ENCODE measurements at regions not wholly inside any gene's neighbourhood (a gene's known extent, or its start where the extent isn't known, plus 50 kb on each side); places are given as distances from the start of the nearest gene placed in this dataset.

GRCh38 chr13:97160421-97160820 is 61.7 kb upstream of the MBNL2 start:
- DNase-seq, result no peak
- Histone ChIP-seq H3K27ac (ENCODE audit: low read length) (no peak overlapping the region), H3K4me3 (ENCODE audit: low read length) (no peak overlapping the region), H3K4me1 (ENCODE audit: control insufficient read depth, insufficient read depth, low read length) (no peaks in the 10 kb centered on the region), H3K9me3 (ENCODE audit: control insufficient read depth, low read depth, low read length) (no peaks in the 10 kb centered on the region), H3K27me3 (ENCODE audit: control insufficient read depth, insufficient read depth, low read length) (no peaks in the 10 kb centered on the region), H3K36me3 (ENCODE audit: control insufficient read depth, insufficient read depth, low read length) (no peaks in the 10 kb centered on the region)
- WGBS (ENCODE audit: insufficient coverage, low lambda C conversion rate), result 100% methylated on average over 1 of the region's 2 CpGs

GRCh38 chr13:97161582-97162231 is 60.4 kb upstream of the MBNL2 start:
- Histone ChIP-seq H3K27ac (ENCODE audit: low read length) (no peak overlapping the region), H3K9me3 (ENCODE audit: control insufficient read depth, low read depth, low read length) (no peaks in the 10 kb centered on the region), H3K4me3 (ENCODE audit: low read length) (no peak overlapping the region), H3K36me3 (ENCODE audit: control insufficient read depth, insufficient read depth, low read length) (no peaks in the 10 kb centered on the region), H3K4me1 (ENCODE audit: control insufficient read depth, insufficient read depth, low read length) (no peaks in the 10 kb centered on the region), H3K27me3 (ENCODE audit: control insufficient read depth, insufficient read depth, low read length) (no peaks in the 10 kb centered on the region)
- DNase-seq, result no peak
- no CpG with 5 or more reads among the region's 5 CpGs for WGBS (ENCODE audit: insufficient coverage, low lambda C conversion rate)

GRCh38 chr13:97165502-97166425 is 56.4 kb upstream of the MBNL2 start:
- H3K9me3 ChIP-seq (ENCODE audit: control insufficient read depth, low read depth, low read length), result no peaks in the 10 kb centered on the region
- no peak overlapping the region for H3K4me3 ChIP-seq (ENCODE audit: low read length)
- H3K36me3 ChIP-seq (ENCODE audit: control insufficient read depth, insufficient read depth, low read length), result no peaks in the 10 kb centered on the region
- H3K27ac ChIP-seq (ENCODE audit: low read length), result no peak overlapping the region
- WGBS (ENCODE audit: insufficient coverage, low lambda C conversion rate), result 100% methylated on average over 1 of the region's 2 CpGs
- H3K4me1 ChIP-seq (ENCODE audit: control insufficient read depth, insufficient read depth, low read length), result no peaks in the 10 kb centered on the region
- DNase-seq, result peak in 1 of 2 donors; percentile 20
- no peaks in the 10 kb centered on the region for H3K27me3 ChIP-seq (ENCODE audit: control insufficient read depth, insufficient read depth, low read length)

- H3K4me3 ChIP-seq (ENCODE audit: low read length), result no peak overlapping the region
- DNase-seq, result no peak
- no peak overlapping the region for H3K27ac ChIP-seq (ENCODE audit: low read length)
- H3K9me3 ChIP-seq (ENCODE audit: control insufficient read depth, low read depth, low read length), result no peaks in the 10 kb centered on the region
- H3K4me1 ChIP-seq (ENCODE audit: control insufficient read depth, insufficient read depth, low read length), result no peaks in the 10 kb centered on the region
- H3K27me3 ChIP-seq (ENCODE audit: control insufficient read depth, insufficient read depth, low read length), result no peaks in the 10 kb centered on the region
- no CpG with 5 or more reads among the region's 2 CpGs for WGBS (ENCODE audit: insufficient coverage, low lambda C conversion rate)
- no peaks in the 10 kb centered on the region for H3K36me3 ChIP-seq (ENCODE audit: control insufficient read depth, insufficient read depth, low read length)
Observed at GRCh38 chr13:97171136-97171535, 51.0 kb upstream of the MBNL2 start.

Measured in large intestine (tissue), 3 donors.